Stomach (tissue), 8 donors: ENCODE measurements at regions not wholly inside any gene's neighbourhood (a gene's known extent, or its start where the extent isn't known, plus 50 kb on each side); places are given as distances from the start of the nearest gene placed in this dataset.
"Not testable (repeated sequence)": the region's sequence is repeated elsewhere in the genome, so short reads cannot be mapped to it uniquely, and the experiment has no call there.

ENCODE experiments used
- DNase-seq, 2 donors: peaks; one replicate each; pipeline versions ENCODE4 v3.0.0 to v3.0.0-alpha.2; 2013 to 2019
- H3K27ac ChIP-seq, 5 donors: fragments of 200-600 bp in 4 of 5; sonication (generic) in 4 of 5; one replicate each; pipeline ENCODE4 v1.5.1; 2013 to 2019; ENCODE audit warnings: mild to moderate bottlenecking in 1 of 5, moderate library complexity in 1 of 5
- H3K27me3 ChIP-seq, 3 donors: fragments of 200-600 bp; sonication (generic); one replicate each; pipeline ENCODE4 v1.5.1; 2017 to 2019; ENCODE audit warnings: mixed run types in 1 of 3
- H3K36me3 ChIP-seq, 4 donors: fragments of 200-600 bp; sonication (generic); 1 replicate in 3 of 4; 2 replicates in 1 of 4; pipeline ENCODE4 v1.5.1; 2016 to 2019
- H3K4me1 ChIP-seq, 4 donors: fragments of 200-600 bp; sonication (generic); one replicate each; pipeline ENCODE4 v1.5.1; 2016 to 2019
- H3K4me3 ChIP-seq, 4 donors: fragments of 200-600 bp; sonication (generic) in 3 of 4; one replicate each; pipeline ENCODE4 v1.5.1; 2016 to 2019; ENCODE audit warnings: mild to moderate bottlenecking in 1 of 4
- H3K9me3 ChIP-seq, 4 donors: fragments of 200-600 bp; sonication (generic); one replicate each; pipeline ENCODE4 v1.5.1; 2016 to 2019
- CTCF ChIP-seq, 7 experiments: fragments of 450-650 bp in 4 of 7; fragments of 200-600 bp in 3 of 7; sonication (generic) in 3 of 7; IDR thresholded peaks; one replicate each; pipeline ENCODE4 v1.5.1; 2016 to 2019; ENCODE audit warnings: antibody characterized with exemption in 7 of 7, control low read depth in 2 of 7, mild to moderate bottlenecking in 1 of 7
- EP300 ChIP-seq: sonication (generic); formaldehyde crosslinking; IDR thresholded peaks from one replicate; pipeline ENCODE4 v1.6.1; 2017; ENCODE audit warnings: antibody characterized with exemption
- POLR2A ChIP-seq, 4 donors: fragments of 450-650 bp; IDR thresholded peaks; one replicate each; pipeline ENCODE4 v1.6.1; 2016; ENCODE audit warnings: antibody characterized with exemption in 4 of 4, control low read depth in 2 of 4, mild to moderate bottlenecking in 1 of 4, moderate library complexity in 1 of 4
- POLR2AphosphoS5 ChIP-seq, 3 donors: sonication (generic); formaldehyde crosslinking; IDR thresholded peaks; one replicate each; pipeline ENCODE4 v1.6.1; 2016; ENCODE audit warnings: antibody characterized with exemption in 3 of 3
- WGBS, 5 donors: extraction: QIAGEN DNeasy Blood & Tissue Kit in 3 of 5; methylation state at CpG; one replicate each; pipeline versions ENCODE4 v1.1.5 to v1.1.7; 2013 to 2018; 5-methylcytosine and 5-hydroxymethylcytosine counted together
- intact Hi-C: fragments of 100-400 bp; cut with DNase I; formaldehyde crosslinking; loops from one replicate; pipeline ENCODE4 v1.15.1; 2023; ENCODE audit warnings: low total_unique reads
- donor health status: healthy with polysubstance abuse.
- donor health status: Bipolar disorder and iron deficiency.
- donor health status: healthy.

- no peak for DNase-seq
- TF ChIP-seq EP300 (no peak), POLR2AphosphoS5 (IDR thresholded peaks at IDR 0.05) (no peak)
- H3K27ac ChIP-seq = no peak overlapping the region
- intact Hi-C loops = no loop called here
- no peaks in the 10 kb centered on the region for H3K36me3 ChIP-seq
- H3K27me3 ChIP-seq = peaks cover 0 to 6% (median 0%) of the 10 kb centered on the region in 3 donors
- peaks cover 0 to 11% (median 4%) of the 10 kb centered on the region in 4 donors for H3K9me3 ChIP-seq
- no peak overlapping the region for H3K4me3 ChIP-seq
- H3K4me1 ChIP-seq = no peaks in the 10 kb centered on the region
- WGBS, 5 donors = 76 to 81% (median 80%) methylated on average over 8 of the region's 8 CpGs
Measured at GRCh38 chr15:22243440-22244130, 163.3 kb downstream of the OR4M2 start.

- WGBS, 5 donors = 87 to 98% (median 96%) methylated on average over 7 of the region's 7 CpGs
- H3K36me3 ChIP-seq, DNase-seq, H3K4me1 ChIP-seq, H3K27ac ChIP-seq, H3K4me3 ChIP-seq, intact Hi-C loops, H3K27me3 ChIP-seq: not testable (repeated sequence)
- peaks cover 0 to 17% (median 4%) of the 10 kb centered on the region in 4 donors for H3K9me3 ChIP-seq
Measured at GRCh38 chr15:22249511-22249910, 169.2 kb downstream of the OR4M2 start.

- H3K27me3 ChIP-seq, H3K4me3 ChIP-seq, H3K36me3 ChIP-seq, H3K27ac ChIP-seq, DNase-seq, H3K4me1 ChIP-seq: not testable (repeated sequence)
- peaks cover 0 to 21% (median 4%) of the 10 kb centered on the region in 4 donors for H3K9me3 ChIP-seq
- intact Hi-C loops = loop anchor here (10.0 kb wide), 1 partner anchor 1906 kb away; no protein-coding TSS in a partner anchor
- WGBS, 5 donors = 70 to 83% (median 73%) methylated on average over 13 to 18 of the region's 18 CpGs
Measured at GRCh38 chr15:22250501-22251290, 170.4 kb downstream of the OR4M2 start.

- TF ChIP-seq CTCF (IDR thresholded peaks at IDR 0.05) (no peak), EP300 (no peak), POLR2AphosphoS5 (IDR thresholded peaks at IDR 0.05) (no peak), POLR2A (IDR thresholded peaks at IDR 0.05) (no peak)
- no peak overlapping the region for H3K27ac ChIP-seq
- no peaks in the 10 kb centered on the region for H3K36me3 ChIP-seq
- WGBS, 5 donors = 29 to 94% (median 64%) methylated on average over 1 of the region's 1 CpG
- peaks cover 0 to 2% (median 0%) of the 10 kb centered on the region in 3 donors for H3K27me3 ChIP-seq
- H3K4me1 ChIP-seq = no peaks in the 10 kb centered on the region
- H3K9me3 ChIP-seq = peaks cover 0 to 25% (median 4%) of the 10 kb centered on the region in 4 donors
- H3K4me3 ChIP-seq = no peak overlapping the region
- intact Hi-C loops = loop anchor here (10.0 kb wide), 1 partner anchor 1907 kb away; no protein-coding TSS in a partner anchor
- no peak for DNase-seq
Measured at GRCh38 chr15:22251422-22251821, 171.1 kb downstream of the OR4M2 start.

GRCh38 chr15:22252047-22252446 is 171.7 kb downstream of the OR4M2 start:
- WGBS, 5 donors = 56 to 60% (median 60%) methylated on average over 4 of the region's 4 CpGs
- H3K4me3 ChIP-seq, DNase-seq, H3K27ac ChIP-seq, H3K27me3 ChIP-seq, H3K4me1 ChIP-seq, H3K36me3 ChIP-seq: not testable (repeated sequence)
- intact Hi-C loops = loop anchor here (10.0 kb wide), 1 partner anchor 1907 kb away; no protein-coding TSS in a partner anchor
- peaks cover 0 to 29% (median under 1%) of the 10 kb centered on the region in 4 donors for H3K9me3 ChIP-seq

- 83 to 92% (median 84%) methylated on average over 7 of the region's 7 CpGs for WGBS, 5 donors
- Histone ChIP-seq H3K9me3 (peaks cover 0 to 31% (median 0%) of the 10 kb centered on the region in 4 donors), H3K27me3 (peaks cover 0 to 11% (median 0%) of the 10 kb centered on the region in 3 donors)
- H3K4me1 ChIP-seq, H3K27ac ChIP-seq, H3K4me3 ChIP-seq, DNase-seq, H3K36me3 ChIP-seq: not testable (repeated sequence)
- intact Hi-C loops = loop anchor here (10.0 kb wide), 1 partner anchor 1908 kb away; no protein-coding TSS in a partner anchor
Measured at GRCh38 chr15:22252521-22252920, 172.2 kb downstream of the OR4M2 start.

- not testable (repeated sequence) for H3K27ac ChIP-seq, H3K4me3 ChIP-seq, H3K36me3 ChIP-seq, DNase-seq, H3K4me1 ChIP-seq
- WGBS, 5 donors = 69 to 79% (median 78%) methylated on average over 14 of the region's 14 CpGs
- Histone ChIP-seq H3K9me3 (peaks cover 0 to 29% (median 0%) of the 10 kb centered on the region in 4 donors), H3K27me3 (peaks cover 0 to 11% (median 0%) of the 10 kb centered on the region in 3 donors)
- intact Hi-C loops = loop anchor here (10.0 kb wide), 1 partner anchor 1908 kb away; no protein-coding TSS in a partner anchor
Measured at GRCh38 chr15:22253002-22253675, 172.8 kb downstream of the OR4M2 start.
